ENCODE measurements at regions not wholly inside any gene's neighbourhood (a gene's known extent, or its start where the extent isn't known, plus 50 kb on each side); places are given as distances from the start of the nearest gene placed in this dataset.

DNA sequence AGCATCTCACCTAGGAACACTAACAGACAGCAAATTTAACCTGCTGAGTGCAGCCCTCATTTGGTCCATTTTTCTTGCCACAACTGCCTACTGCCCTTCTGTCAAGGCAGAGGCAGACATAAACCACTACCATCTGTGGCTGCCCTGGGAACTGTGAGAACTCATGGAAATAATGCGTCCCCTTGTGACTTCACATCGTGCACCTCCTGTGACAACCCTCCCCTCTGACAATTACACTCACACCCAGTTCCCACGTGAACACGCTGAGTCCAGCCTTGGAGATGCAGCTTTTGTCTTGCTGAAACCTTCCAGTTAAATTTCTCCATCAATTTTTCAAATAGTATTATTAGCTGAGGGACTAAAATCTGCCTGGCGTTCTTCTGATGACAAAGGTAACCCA lies 193.1 kb upstream of the KLF14 start:
- DNase-seq (ENCODE audit: low read depth in 1 of 2, low spot score in 1 of 2) = no peak

DNA sequence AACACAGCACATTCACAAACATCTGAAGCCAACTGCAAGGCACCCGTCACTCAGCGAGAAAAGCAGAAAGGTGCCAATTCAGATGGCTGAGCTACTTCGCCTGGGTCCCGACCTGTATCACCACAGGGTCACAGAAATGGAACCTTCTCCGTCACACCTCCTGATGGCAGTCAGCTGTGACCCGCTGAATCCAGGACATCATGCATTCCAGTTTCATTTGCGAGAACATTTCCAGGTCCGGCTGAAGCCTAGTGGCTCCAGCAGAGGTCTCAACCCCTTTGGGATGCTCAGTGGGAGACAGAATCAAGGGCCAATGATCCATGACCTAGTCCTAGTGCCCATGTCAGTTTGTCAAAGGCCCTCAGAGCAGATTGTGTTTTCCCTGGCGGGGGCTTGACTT lies 193.6 kb upstream of the KLF14 start:
- DNase-seq (ENCODE audit: low read depth in 1 of 2, low spot score in 1 of 2) = no peak

DNA sequence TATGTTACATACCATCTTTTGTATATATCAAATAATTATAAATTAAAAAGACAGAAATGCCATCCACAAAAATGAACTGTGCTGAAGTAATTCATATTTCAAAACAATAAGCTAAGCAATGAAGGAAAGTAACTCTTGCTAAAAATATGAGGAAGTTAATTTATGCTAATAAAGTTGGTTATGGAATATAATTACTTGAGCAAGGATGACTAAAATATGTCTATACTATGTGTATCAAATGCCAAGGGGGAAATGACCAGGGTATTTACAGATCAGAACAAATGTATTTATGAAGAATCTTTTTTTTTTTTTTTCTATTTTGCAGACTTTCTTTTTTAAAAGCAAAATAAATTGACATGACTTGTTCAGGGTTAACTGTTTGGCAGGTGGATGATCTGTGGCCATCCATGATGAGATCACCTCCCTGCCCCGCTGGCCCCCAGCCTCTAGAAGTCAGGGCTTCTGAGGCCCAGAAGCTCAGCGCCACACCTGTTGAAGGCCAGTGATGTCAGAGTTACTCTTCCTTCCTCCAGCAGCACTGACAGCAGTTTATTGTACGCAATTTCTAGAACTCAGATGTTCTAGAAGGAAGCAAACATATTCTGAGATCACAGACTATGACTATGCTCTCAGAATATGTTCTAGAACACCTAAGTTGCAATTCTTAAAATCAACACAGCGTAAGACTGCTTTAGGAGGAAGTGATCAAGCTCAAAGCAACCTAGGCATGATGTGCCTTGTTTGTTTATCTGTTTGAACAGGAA lies 196.1 kb upstream of the KLF14 start:
- no peak for DNase-seq (ENCODE audit: low read depth in 1 of 2, low spot score in 1 of 2)

DNA sequence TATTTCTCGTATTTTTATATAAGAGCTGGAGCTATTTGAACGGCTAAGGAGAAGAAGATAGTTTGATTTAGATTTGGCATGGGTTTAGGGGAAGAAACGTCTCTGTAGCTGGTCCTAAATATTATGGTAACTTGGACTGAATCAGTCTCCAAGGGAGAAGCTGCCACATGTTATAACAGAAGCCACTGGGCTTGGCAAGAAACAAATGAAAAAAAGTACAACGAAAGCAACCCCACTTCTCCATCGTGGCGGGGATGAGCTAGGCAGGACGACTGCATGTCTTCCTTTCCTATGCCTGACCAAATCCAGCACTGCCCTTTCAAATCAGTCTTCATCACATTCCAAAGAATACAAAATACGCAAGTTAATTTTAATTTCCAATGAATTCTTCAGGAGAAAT lies 196.7 kb upstream of the KLF14 start:
- DNase-seq (ENCODE audit: low read depth in 1 of 2, low spot score in 1 of 2) = no peak

DNA sequence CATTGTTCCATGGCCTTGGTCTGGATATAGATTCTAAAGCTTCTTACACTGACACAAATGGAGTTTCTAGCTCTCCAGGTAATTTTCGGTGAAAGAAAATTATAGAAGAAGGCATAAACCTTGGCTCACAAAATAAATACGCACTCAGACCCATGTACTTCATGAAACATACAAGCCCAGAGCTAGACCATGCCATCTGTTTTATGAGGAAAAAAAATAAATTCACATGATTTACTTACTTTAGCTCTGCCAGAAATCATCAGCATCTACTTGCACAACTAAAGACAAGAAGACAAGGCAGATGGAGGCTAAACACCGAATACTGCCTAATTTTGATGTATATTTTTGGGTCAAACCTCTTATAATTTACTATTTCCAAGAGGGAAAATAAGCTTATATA lies 197.4 kb upstream of the KLF14 start:
- DNase-seq (ENCODE audit: low read depth in 1 of 2, low spot score in 1 of 2) = no peak

DNA sequence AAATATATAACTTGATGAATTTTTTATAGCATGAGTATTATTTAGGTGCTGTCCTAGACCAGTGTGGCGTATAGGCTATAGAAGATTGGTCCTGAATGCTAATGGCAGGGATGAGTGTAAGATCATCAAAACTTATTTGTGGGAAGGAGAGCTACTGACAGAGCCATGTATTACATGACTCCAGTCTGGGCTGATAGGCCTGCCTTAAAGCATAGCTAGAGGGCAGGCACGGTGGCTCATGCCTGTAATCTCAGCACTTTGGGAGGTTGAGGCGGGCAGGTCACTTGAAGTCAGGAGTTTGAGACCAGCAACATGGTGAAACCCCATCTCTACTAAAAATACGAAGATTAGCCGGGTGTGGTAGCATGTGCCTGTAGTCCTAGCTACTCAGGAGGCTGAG lies 198.1 kb upstream of the KLF14 start:
- DNase-seq (ENCODE audit: low read depth in 1 of 2, low spot score in 1 of 2) = no peak

DNA sequence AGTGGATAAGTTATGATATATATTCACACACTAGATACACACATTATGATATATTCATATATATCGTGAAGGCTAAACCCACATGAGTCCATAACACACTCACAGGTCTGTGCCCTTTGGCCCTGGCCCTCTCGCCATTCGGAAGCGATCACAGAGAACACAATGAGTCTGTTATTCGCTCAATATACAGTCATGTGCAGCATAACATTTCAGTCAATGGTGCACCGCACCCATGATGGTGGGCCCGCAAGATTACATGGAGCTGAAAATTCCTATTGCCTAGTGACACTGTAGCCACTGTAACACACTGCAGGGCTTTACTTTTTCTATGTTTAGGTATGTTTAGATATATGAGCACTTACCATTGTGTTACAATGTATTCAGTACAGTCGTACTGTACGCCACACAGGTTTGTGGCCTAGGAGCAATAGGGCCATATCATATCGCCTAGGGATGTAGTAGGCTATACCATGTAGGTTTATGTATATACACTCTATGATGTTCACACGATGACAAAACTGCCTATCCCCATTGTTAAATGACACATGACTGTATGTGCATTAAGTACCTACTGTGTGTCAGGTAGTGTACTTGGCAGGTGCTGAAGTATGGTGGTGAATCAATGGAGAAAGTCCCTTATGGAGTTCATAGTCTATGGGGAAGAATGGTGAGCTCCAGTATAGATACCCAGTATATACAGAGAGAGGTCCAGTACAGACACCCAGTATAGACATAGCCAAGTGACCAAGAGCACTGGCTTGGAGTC lies 198.8 kb upstream of the KLF14 start:
- DNase-seq (ENCODE audit: low read depth in 1 of 2, low spot score in 1 of 2) = no peak

DNA sequence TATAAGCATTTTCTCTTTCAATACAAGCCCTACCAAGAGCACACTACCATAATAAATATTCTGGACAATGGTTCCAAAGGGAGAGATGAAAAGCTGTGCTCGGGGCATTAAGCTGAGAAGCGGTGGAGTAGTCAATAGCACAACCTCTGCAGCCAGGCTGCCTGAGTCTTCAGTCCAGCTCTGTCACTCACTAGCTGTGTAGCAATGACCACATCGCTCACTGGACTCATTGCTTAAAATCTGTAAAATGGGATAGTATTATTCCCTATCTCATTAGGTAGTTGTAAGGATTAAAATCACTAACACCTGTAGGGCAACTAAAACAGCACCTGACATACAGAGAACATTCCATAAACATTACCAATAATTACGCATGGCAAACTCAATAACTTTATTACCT lies 199.9 kb upstream of the KLF14 start:
- DNase-seq (ENCODE audit: low read depth in 1 of 2, low spot score in 1 of 2) = no peak

DNA sequence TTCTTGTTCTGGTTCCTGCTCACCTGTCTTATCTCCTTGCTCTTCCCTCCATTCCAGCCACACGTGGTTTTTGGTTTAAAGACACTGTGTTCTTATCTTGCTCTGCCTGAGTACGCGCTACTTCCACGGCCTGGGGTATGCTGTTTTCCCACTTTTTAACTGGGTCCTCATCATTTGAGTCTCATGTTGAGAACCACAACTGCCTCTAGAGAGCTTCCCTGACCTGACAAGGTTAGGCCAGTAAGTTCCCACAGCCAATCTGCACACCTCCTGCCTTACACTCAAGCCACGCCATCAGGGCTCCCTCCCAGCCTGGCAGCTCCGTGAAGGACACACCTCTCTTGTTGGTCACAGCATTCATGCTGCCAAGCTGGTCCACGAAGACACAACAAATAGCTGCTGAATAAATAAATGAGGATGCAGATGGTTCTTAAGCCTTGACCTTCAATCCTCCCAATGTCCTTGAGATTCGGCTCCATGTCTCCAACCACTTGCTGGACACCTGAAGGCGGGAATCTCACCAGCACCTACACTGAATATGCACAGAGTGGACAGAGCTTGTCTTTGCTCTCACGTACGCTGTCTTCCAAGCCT lies 201.7 kb upstream of the KLF14 start:
- DNase-seq (ENCODE audit: low read depth in 1 of 2, low spot score in 1 of 2) = no peak

DNA sequence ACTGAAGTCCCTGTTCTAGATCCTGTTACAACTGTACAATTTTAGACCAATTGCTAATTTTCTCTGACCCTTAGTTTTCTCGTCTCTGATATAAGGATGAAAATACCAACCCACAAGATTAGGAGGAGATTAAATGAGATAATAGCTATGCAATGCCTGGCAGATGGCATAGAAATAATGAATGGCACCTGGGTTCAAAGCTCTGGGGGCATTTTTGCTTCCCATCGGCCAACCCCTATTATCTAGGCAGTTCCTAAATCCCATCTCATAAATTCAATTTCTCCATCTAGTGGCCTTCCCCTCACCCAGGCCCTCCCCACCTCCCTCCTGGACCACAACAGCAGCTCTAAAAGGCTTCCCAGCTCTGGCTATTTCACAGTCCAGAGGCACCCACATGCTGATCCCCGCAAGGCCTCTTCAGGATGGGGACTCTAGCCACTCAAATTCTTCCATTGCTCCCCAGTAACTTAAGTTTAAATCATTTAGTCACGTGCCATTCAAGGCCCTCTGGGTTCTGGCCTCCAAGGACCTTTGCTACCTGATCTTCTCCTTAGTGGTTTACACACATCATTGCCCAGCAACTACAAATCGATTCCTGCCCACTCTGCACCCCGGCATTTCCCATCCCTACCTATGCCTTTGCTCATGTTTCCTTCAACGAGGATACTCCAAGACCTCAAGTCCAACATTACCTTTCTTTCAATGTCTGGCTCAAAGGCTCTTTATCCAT lies 202.4 kb upstream of the KLF14 start:
- no peak for DNase-seq (ENCODE audit: low read depth in 1 of 2, low spot score in 1 of 2)

DNA sequence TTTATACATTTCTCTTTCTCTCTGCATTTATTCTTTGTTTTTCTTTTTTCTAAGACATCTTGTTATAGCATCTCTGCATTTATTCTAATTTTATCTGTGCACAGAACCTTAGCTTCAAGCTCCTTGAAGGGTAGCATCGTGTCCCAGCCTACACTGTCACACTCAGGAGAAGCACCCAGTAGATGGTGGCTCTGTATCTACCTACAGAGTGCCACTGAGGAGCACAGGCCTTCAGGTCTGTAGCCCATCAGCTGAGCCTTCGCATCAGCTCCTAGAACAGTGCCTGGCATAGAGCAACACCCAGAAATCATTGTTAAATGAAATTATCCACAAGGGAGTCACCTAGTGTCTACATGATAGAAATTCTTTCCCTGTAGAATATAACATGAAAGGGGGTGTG lies 203.0 kb upstream of the KLF14 start:
- DNase-seq (ENCODE audit: low read depth in 1 of 2, low spot score in 1 of 2) = no peak

DNA sequence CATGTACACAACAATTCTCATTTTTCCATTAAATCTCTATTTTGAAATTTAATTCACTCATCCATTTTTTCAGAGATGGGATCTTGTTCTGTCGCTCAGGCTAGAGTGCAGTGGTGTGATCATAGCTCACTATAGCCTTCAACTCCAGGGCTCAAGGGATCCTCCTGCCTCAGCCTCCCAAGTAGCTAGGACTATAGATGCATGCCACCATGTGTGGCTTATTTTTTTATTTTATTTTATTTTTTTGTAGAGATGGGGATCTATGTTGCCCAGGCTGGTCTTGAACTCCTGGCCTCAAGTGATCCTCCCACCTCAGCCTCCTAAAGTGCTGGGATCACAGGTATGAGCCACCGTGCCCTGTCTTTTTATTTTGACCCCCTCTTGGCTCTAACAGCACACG lies 203.8 kb upstream of the KLF14 start:
- no peak for DNase-seq (ENCODE audit: low read depth in 1 of 2, low spot score in 1 of 2)

DNA sequence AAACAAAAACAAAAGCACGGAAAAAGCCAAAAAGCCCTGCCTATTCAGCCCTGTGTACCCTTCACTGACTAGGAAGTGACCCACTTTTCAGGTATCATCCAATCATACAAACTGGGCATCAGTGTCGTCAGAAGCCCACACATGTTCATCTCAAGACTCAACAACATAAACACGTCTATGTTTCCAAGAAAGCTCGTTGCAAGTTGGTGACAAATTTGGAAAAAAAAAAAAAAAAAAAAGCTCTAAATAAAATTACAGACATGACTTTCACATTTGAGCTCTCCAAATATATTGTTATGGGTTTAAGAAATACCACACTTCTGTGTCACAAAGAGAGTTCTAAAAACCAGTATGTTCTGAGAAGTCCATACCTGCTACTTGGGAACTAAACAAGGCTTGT lies 204.7 kb upstream of the KLF14 start:
- DNase-seq (ENCODE audit: low read depth in 1 of 2, low spot score in 1 of 2) = no peak

DNA sequence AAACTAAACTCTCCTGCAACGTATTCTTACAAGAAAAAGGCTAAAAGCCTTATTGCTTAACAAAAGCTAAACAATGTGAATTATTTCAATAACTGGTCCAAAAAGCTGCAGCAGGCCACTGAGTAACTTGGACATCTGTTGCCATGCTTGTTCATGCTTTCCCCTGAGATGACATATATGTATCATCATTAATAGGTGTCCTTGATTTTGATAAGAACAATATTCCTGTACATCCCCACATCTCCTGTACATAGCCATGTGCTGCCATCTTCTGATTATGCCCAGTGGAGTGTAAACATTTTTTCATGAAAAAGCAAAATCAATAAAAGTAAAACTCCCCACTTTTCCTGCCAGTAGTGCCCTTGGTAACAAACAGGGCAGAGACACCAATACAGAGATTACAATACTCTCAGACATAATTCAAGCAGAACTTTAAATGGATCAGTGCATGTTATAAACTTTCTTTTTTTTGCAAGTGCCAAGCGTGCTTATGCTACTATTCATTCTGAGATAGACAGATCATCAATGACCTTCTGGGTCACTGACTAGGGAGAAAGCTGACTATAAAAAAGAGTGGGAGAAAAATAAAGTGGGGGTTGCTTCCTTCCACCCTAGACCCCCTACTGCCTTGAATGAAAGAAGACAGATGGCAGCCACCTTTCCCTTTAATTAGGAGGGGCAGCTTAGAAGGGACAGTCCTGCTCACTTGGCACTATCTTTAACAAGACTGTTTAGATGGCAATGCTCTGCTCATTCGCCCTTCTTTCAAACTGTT lies 205.5 kb upstream of the KLF14 start:
- DNase-seq (ENCODE audit: low read depth in 1 of 2, low spot score in 1 of 2) = no peak

DNA sequence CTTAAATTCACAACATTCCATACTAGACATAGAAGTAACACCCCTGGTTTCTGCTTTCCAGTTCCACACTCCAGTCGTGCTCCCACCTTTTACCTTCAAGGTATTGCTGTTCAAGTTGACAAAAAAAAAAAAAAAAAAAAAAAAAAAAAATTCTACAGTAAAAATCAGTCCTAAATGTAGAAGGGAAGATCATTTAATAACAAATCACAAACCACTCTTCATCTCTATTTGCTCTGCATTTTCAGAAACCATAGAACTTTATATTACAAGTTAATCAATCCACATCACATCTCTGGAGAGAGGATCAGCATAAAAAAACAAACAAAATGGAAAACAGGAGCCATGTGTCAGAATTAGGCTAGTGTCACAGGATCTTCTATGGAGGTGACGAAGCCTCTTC lies 206.3 kb upstream of the KLF14 start:
- DNase-seq (ENCODE audit: low read depth in 1 of 2, low spot score in 1 of 2) = no peak

DNA sequence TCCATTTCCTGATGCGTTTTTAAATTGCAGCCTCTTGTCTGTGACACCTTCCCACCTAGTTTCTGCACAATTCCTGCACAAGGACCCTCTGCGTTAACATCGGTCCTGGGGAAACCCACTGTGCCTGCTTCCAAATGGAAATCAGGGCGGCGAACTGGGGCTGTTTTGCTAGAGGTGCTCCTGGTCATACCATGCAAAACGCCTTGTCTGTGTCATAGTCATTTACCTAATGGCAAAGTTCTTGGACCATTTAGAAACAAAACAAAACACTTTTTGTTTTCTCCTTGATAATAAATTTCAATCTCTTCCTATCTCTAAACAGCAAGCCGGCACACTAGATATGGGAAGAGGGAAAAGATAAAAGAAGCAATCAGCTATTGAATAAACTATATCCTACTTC lies 206.9 kb upstream of the KLF14 start:
- no peak for DNase-seq (ENCODE audit: low read depth in 1 of 2, low spot score in 1 of 2)

DNA sequence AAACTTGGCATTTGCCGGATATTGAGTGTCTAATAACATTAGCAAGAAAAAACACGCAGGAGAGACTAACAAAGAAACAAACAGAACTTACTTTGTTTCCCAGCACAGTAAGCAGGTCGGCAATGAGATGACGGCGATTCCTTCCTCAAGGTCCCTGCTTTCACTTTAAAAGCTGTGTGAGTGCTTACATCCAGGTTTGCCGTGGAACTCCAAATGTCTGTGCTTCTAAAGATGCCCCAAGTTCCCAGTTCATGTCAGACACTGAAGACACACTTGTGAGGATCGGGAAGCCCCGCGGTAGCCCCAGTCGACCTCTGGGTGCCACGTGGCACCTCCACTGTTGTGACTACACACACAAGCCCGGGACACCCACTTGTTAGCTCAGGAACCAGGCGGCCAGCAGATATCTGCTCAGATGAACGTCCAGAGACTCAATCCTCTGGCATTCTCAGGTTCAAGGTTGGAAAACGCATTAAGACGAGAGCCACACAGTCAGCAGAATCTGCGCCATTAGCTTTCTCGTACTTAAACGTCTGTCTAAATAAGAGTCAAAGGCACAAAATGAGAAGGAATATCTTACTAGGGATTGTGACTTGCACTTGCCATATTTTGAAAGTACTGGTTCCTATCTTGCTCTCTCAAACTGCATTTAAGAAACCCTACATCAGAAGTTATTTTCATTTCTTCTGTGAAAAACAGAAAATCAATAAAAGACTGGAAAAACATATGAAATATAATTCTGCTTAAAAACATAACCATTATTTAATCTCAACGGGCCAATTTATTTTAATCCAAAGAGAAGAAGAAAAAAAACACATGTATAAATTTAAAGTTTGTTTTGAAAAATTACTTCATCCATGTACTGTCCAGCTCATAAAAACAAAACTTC lies 207.6 kb upstream of the KLF14 start:
- DNase-seq (ENCODE audit: low read depth in 1 of 2, low spot score in 1 of 2) = no peak

DNA sequence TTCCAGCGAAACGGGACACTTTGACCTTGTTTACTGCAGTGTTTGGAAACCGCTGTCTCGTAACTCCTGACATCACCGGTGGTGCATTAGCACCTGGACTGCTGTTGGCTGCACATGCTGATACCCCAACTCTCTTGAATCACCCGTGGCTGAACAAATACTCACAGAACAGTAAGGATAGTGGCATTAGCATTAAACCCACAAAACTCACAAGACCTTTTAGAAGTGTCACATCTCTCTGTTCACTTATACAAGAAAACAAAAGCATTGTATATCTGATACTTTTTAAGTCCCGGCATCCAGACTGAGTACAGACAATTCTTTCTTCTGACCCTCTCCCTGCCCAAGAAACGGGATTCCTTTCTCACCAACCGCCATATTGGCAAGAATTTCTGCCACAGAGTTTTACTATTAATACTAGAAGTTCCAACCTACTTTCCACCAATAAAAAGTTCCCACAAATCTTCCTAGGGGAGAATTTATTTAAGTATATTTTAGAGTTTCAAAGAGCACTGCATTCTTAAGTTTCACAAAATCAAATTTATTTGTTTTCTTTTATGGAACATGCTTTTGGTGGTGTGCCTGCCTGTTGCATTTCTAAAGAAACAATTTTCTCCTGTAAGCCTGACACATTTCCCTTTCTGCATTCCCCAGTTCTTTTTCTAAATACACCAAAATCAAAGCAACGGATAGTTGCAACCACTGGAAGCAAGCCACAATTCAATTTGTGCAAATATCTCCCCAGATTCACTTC lies 208.4 kb upstream of the KLF14 start:
- DNase-seq (ENCODE audit: low read depth in 1 of 2, low spot score in 1 of 2) = no peak

DNA sequence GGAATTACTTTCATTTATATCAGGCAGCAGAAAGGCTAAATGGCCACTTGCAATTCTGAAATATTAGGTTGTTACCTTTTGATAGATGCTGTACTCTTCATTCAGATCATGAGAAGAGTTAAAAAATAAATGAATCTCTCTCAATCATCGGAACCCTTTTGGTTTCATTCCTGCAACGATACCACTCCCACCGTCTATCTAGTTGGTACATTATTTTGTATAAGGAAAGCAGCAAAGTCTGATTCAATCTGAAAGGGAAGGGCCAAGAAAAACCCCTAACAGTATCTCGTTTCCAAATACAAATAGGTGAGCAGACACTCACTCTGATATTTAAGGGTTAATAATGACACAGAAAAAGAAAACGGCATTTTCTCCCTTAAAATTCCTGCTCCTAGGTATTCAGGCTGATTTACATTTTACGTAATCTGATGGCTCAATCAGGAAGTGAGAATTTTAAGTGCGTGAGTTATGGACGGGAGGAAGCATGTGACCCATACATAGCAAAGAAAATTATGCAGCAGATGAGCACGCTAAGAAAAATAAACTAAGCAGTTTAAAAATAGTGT lies 209.4 kb upstream of the KLF14 start:
- DNase-seq (ENCODE audit: low read depth in 1 of 2, low spot score in 1 of 2) = no peak
